ENCODE measurements at regions not wholly inside any gene's neighbourhood (a gene's known extent, or its start where the extent isn't known, plus 50 kb on each side); places are given as distances from the start of the nearest gene placed in this dataset.

- TF ChIP-seq POLR2A (IDR thresholded peaks at IDR 0.05) (no peak), CTCF (IDR thresholded peaks at IDR 0.05) (no peak), POLR2AphosphoS5 (IDR thresholded peaks at IDR 0.05) (no peak), EP300 (IDR thresholded peaks at IDR 0.05) (no peak)
Observed at GRCh38 chr5:38656568-38656967, 100.1 kb upstream of the LIFR start.
